CD8-positive, alpha-beta memory T cell (primary cell): ENCODE measurements at regions not wholly inside any gene's neighbourhood (a gene's known extent, or its start where the extent isn't known, plus 50 kb on each side); places are given as distances from the start of the nearest gene placed in this dataset.
"Not testable (repeated sequence)": the region's sequence is repeated elsewhere in the genome, so short reads cannot be mapped to it uniquely, and the experiment has no call there.

ENCODE experiments used
- CTCF ChIA-PET: fragments of 350-600 bp; sonication (Branson Sonifier 250); formaldehyde crosslinking; loops from one replicate; lab custom pipeline; 2021; ENCODE audit warnings: antibody characterized with exemption; lab: Charles Lee
- POLR2A ChIA-PET: fragments of 350-600 bp; sonication (Branson Sonifier 250); formaldehyde crosslinking; loops from one replicate; lab custom pipeline; 2021; ENCODE audit warnings: antibody characterized with exemption; lab: Charles Lee
- DNase-seq, 5 donors: peaks; one replicate each; pipeline versions ENCODE4 v3.0.0 to v3.0.0-alpha.2; 2020 to 2022; ENCODE audit warnings: mixed read lengths in 1 of 5
- H3K27ac ChIP-seq: one replicate; pipeline ENCODE4 v1.7.0; 2013; ENCODE audit warnings: low read depth, mild to moderate bottlenecking, low read length, moderate library complexity
- H3K27me3 ChIP-seq: 2 replicates; pipeline ENCODE4 v1.7.0; 2013; ENCODE audit warnings: low read length, mild to moderate bottlenecking; ENCODE audit not compliant: insufficient read depth, poor library complexity, severe bottlenecking
- H3K36me3 ChIP-seq: 2 replicates; pipeline ENCODE4 v1.7.0; 2013; ENCODE audit warnings: mild to moderate bottlenecking, low read length, moderate library complexity; ENCODE audit not compliant: insufficient read depth
- H3K4me1 ChIP-seq: 2 replicates; pipeline ENCODE4 v1.7.0; 2013; ENCODE audit warnings: mild to moderate bottlenecking, low read length, moderate library complexity; ENCODE audit not compliant: insufficient read depth
- H3K4me3 ChIP-seq: 2 replicates; pipeline ENCODE4 v1.7.0; 2013; ENCODE audit warnings: mild to moderate bottlenecking, low read length
- H3K9me3 ChIP-seq: 2 replicates; pipeline ENCODE4 v1.7.0; 2013; ENCODE audit warnings: mild to moderate bottlenecking, low read length
- H3K27ac Mint-ChIP-seq, 8 donors: one replicate each; pipeline ENCODE4 v1.8.0; 2020 to 2021; ENCODE audit warnings: mixed read lengths in 8 of 8, mild to moderate bottlenecking in 6 of 8, inconsistent platforms in 3 of 8, moderate library complexity in 3 of 8
- H3K27me3 Mint-ChIP-seq, 2 donors: one replicate each; pipeline ENCODE4 v1.8.0; 2020 to 2021; ENCODE audit warnings: mixed read lengths in 2 of 2, mild to moderate bottlenecking in 1 of 2, moderate library complexity in 1 of 2
- H3K36me3 Mint-ChIP-seq, 3 donors: one replicate each; pipeline ENCODE4 v1.8.0; 2020 to 2021; ENCODE audit warnings: mixed read lengths in 3 of 3, inconsistent platforms in 1 of 3, mild to moderate bottlenecking in 1 of 3
- H3K4me1 Mint-ChIP-seq, 3 donors: one replicate each; pipeline ENCODE4 v1.8.0; 2020 to 2021; ENCODE audit warnings: mixed read lengths in 3 of 3, inconsistent platforms in 1 of 3, mild to moderate bottlenecking in 1 of 3
- H3K4me3 Mint-ChIP-seq, 7 donors: one replicate each; pipeline ENCODE4 v1.8.0; 2020 to 2021; ENCODE audit warnings: mixed read lengths in 7 of 7, mild to moderate bottlenecking in 6 of 7, moderate library complexity in 4 of 7, inconsistent platforms in 2 of 7
- H3K9me3 Mint-ChIP-seq, 5 donors: one replicate each; pipeline ENCODE4 v1.8.0; 2020 to 2022; ENCODE audit warnings: mixed read lengths in 5 of 5, mild to moderate bottlenecking in 3 of 5, moderate library complexity in 2 of 5, inconsistent platforms in 1 of 5

DNA sequence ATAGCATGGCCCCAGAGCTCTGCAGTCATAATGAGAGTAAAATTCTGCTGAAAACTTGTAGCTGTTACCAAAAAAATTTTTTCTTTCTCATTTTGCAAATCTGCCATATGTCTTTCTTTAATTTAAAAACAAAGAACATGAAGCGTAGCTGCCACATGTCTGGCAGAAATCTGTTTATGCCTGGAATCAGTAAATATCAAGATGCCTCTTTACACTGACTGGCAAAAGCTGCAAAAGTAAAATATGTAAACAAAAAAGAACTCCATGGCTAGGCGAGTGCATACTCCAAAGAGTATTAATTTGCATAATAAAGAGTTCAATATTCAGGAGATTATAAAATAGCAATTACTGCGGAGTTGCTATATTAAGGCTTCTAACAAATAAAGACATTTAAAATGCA lies 130.9 kb upstream of the SP8 start:
- Histone ChIP-seq H3K4me3 (no peak overlapping the region), H3K27me3 (no peaks in the 10 kb centered on the region), H3K27ac (no peak overlapping the region), H3K4me1 (no peaks in the 10 kb centered on the region), H3K9me3 (no peaks in the 10 kb centered on the region), H3K36me3 (no peaks in the 10 kb centered on the region)
- ChIA-PET CTCF (no interaction called here), POLR2A (no interaction called here)
- Mint-ChIP-seq H3K36me3 (no peaks in the 10 kb centered on the region), H3K9me3 (peaks cover 0 to 3% (median 0%) of the 10 kb centered on the region in 5 donors), H3K27me3 (peaks cover 0 to 2% of the 10 kb centered on the region in 2 donors), H3K4me1 (no peaks in the 10 kb centered on the region), H3K4me3 (no peak overlapping the region), H3K27ac (no peak overlapping the region)
- DNase-seq: no peak

GRCh38 chr7:20918156-20918555 lies 131.5 kb upstream of the SP8 start:
- Histone ChIP-seq H3K9me3 (no peaks in the 10 kb centered on the region), H3K4me1 (no peaks in the 10 kb centered on the region), H3K4me3 (no peak overlapping the region), H3K27me3 (no peaks in the 10 kb centered on the region), H3K36me3 (no peaks in the 10 kb centered on the region), H3K27ac (no peak overlapping the region)
- peaks cover 0 to 4% (median 0%) of the 10 kb centered on the region in 5 donors for H3K9me3 Mint-ChIP-seq
- H3K27me3 Mint-ChIP-seq: peaks cover 0 to 2% of the 10 kb centered on the region in 2 donors
- no peak overlapping the region for H3K4me3 Mint-ChIP-seq
- ChIA-PET CTCF (no interaction called here), POLR2A (no interaction called here)
- no peak overlapping the region for H3K27ac Mint-ChIP-seq
- no peaks in the 10 kb centered on the region for H3K36me3 Mint-ChIP-seq
- H3K4me1 Mint-ChIP-seq: no peaks in the 10 kb centered on the region
- no peak for DNase-seq

DNA sequence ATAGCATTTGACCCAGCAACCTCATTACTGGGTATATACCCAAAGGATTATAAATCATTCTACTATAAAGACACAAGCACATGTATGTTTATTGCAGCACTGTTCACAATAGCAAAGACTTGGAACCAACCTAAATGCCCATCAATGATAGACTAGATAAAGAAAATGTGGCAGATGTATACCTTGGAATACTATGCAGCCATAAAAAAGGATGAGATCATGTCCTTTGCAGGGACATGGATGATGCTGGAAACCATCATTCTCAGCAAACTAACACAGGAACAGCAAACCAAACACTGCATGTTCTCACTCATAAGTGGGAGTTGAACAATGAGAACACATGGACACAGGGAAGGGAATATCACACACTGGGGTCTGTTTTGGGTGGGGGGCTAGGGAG lies 140.5 kb upstream of the SP8 start:
- H3K36me3 Mint-ChIP-seq, H3K27me3 ChIP-seq, H3K4me3 Mint-ChIP-seq, H3K27ac ChIP-seq, H3K27me3 Mint-ChIP-seq, POLR2A ChIA-PET, H3K4me1 ChIP-seq, H3K4me3 ChIP-seq, H3K4me1 Mint-ChIP-seq, H3K36me3 ChIP-seq, DNase-seq, H3K27ac Mint-ChIP-seq, H3K9me3 ChIP-seq, CTCF ChIA-PET: not testable (repeated sequence)
- peaks cover 0 to 23% (median 12%) of the 10 kb centered on the region in 5 donors for H3K9me3 Mint-ChIP-seq

DNA sequence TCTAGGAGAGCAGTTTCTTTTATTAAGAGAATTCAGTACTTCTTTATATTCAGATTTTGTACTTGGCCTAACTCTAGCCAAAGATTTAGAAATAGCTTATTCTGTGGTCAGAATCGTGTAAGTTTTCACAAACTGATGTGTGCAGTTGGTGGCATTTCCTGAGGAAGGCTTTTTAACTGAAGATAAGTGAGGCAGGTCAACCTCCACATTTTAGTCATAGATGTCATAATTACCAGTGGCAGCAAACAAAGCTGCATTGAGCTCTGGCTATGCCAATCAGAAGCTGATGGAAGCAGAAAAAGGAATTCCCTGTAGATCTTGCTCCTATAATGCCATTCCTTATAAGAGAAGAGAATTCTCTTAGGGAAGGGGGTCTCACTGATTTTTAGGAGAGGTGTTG lies 141.3 kb upstream of the SP8 start:
- H3K4me3 ChIP-seq: no peak overlapping the region
- ChIA-PET POLR2A (no interaction called here), CTCF (no interaction called here)
- H3K4me1 Mint-ChIP-seq: no peaks in the 10 kb centered on the region
- no peaks in the 10 kb centered on the region for H3K9me3 ChIP-seq
- peaks cover 0 to 23% (median 9%) of the 10 kb centered on the region in 5 donors for H3K9me3 Mint-ChIP-seq
- peaks cover 0 to 1% of the 10 kb centered on the region in 2 donors for H3K27me3 Mint-ChIP-seq
- no peaks in the 10 kb centered on the region for H3K36me3 Mint-ChIP-seq
- H3K27ac ChIP-seq: no peak overlapping the region
- no peak overlapping the region for H3K4me3 Mint-ChIP-seq
- DNase-seq: no peak
- H3K27ac Mint-ChIP-seq: no peak overlapping the region
- H3K4me1 ChIP-seq: no peaks in the 10 kb centered on the region
- H3K36me3 ChIP-seq: no peaks in the 10 kb centered on the region
- no peaks in the 10 kb centered on the region for H3K27me3 ChIP-seq

DNA sequence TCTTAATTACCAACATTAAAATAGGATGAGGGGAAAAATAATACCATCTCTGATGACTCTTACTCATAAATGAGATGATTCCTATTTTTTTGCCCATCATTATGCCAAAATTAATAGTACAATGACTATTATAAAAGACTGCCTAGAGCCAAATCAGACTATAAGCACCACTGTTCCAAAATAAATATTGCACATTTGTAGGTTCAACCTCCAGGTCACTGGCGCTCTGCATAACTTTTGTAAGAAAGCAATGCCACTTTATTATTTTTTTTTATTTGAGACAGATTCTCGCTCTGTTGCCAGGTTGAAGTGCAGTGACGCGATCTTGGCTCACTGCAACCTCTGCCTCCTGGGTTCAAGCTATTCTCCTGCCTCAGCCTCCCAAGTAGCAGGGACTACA lies 142.5 kb upstream of the SP8 start:
- Histone ChIP-seq H3K4me3 (no peak overlapping the region), H3K27ac (no peak overlapping the region), H3K9me3 (no peaks in the 10 kb centered on the region), H3K27me3 (no peaks in the 10 kb centered on the region), H3K4me1 (no peaks in the 10 kb centered on the region), H3K36me3 (no peaks in the 10 kb centered on the region)
- H3K36me3 Mint-ChIP-seq: no peaks in the 10 kb centered on the region
- H3K27ac Mint-ChIP-seq: no peak overlapping the region
- CTCF ChIA-PET: no interaction called here
- H3K9me3 Mint-ChIP-seq: peaks cover 0 to 17% (median 9%) of the 10 kb centered on the region in 5 donors
- no peaks in the 10 kb centered on the region for H3K4me1 Mint-ChIP-seq
- DNase-seq: no peak
- H3K4me3 Mint-ChIP-seq: no peak overlapping the region
- POLR2A ChIA-PET: no interaction called here
- H3K27me3 Mint-ChIP-seq: peaks cover 0 to 1% of the 10 kb centered on the region in 2 donors

GRCh38 chr7:20931739-20932138 lies 145.1 kb upstream of the SP8 start:
- Histone ChIP-seq H3K27ac (no peak overlapping the region), H3K9me3 (no peaks in the 10 kb centered on the region), H3K4me1 (no peaks in the 10 kb centered on the region), H3K36me3 (no peaks in the 10 kb centered on the region), H3K27me3 (no peaks in the 10 kb centered on the region), H3K4me3 (no peak overlapping the region)
- no peak overlapping the region for H3K4me3 Mint-ChIP-seq
- no peak for DNase-seq
- CTCF ChIA-PET: no interaction called here
- no peaks in the 10 kb centered on the region for H3K36me3 Mint-ChIP-seq
- H3K27me3 Mint-ChIP-seq: peaks cover 0 to 3% of the 10 kb centered on the region in 2 donors
- H3K27ac Mint-ChIP-seq: no peak overlapping the region
- H3K9me3 Mint-ChIP-seq: peaks cover 0 to 6% (median 3%) of the 10 kb centered on the region in 5 donors
- H3K4me1 Mint-ChIP-seq: no peaks in the 10 kb centered on the region
- POLR2A ChIA-PET: no interaction called here

- no peaks in the 10 kb centered on the region for H3K27me3 ChIP-seq
- Mint-ChIP-seq H3K4me1 (no peaks in the 10 kb centered on the region), H3K27me3 (peaks cover 0 to 2% of the 10 kb centered on the region in 2 donors), H3K9me3 (peaks cover 0 to 2% (median 0%) of the 10 kb centered on the region in 5 donors), H3K36me3 (no peaks in the 10 kb centered on the region), H3K27ac (no peak overlapping the region), H3K4me3 (no peak overlapping the region)
- H3K27ac ChIP-seq: no peak overlapping the region
- H3K4me3 ChIP-seq: no peak overlapping the region
- DNase-seq: no peak
- ChIA-PET CTCF (no interaction called here), POLR2A (no interaction called here)
- no peaks in the 10 kb centered on the region for H3K4me1 ChIP-seq
- no peaks in the 10 kb centered on the region for H3K9me3 ChIP-seq
- H3K36me3 ChIP-seq: no peaks in the 10 kb centered on the region
Observed at GRCh38 chr7:20932785-20933527, 146.3 kb upstream of the SP8 start.

GRCh38 chr7:20945451-20945850 lies 158.8 kb upstream of the SP8 start:
- Histone ChIP-seq H3K27ac (no peak overlapping the region), H3K4me3 (no peak overlapping the region), H3K36me3 (no peaks in the 10 kb centered on the region), H3K4me1 (no peaks in the 10 kb centered on the region), H3K27me3 (no peaks in the 10 kb centered on the region), H3K9me3 (no peaks in the 10 kb centered on the region)
- H3K9me3 Mint-ChIP-seq: peaks cover 0 to 12% (median 0%) of the 10 kb centered on the region in 5 donors
- no peak for DNase-seq
- ChIA-PET POLR2A (no interaction called here), CTCF (no interaction called here)
- no peak overlapping the region for H3K27ac Mint-ChIP-seq
- H3K36me3 Mint-ChIP-seq: no peaks in the 10 kb centered on the region
- no peaks in the 10 kb centered on the region for H3K4me1 Mint-ChIP-seq
- H3K4me3 Mint-ChIP-seq: no peak overlapping the region
- H3K27me3 Mint-ChIP-seq: peaks cover 0 to 9% of the 10 kb centered on the region in 2 donors
